GM04503 (cell line): ENCODE measurements at regions not wholly inside any gene's neighbourhood (a gene's known extent, or its start where the extent isn't known, plus 50 kb on each side); places are given as distances from the start of the nearest gene placed in this dataset.
"Not testable (repeated sequence)": the region's sequence is repeated elsewhere in the genome, so short reads cannot be mapped to it uniquely, and the experiment has no call there.

Experiments
- DNase-seq: peaks from one replicate; pipeline ENCODE4 v3.0.0-alpha.2; 2012; ENCODE audit warnings: low read depth

GRCh38 chrX:63179852-63180251, 171.3 kb downstream of the SPIN4 start:
- DNase-seq, result not testable (repeated sequence)

GRCh38 chrX:63176578-63176977, 174.6 kb downstream of the SPIN4 start:
- DNase-seq, result not testable (repeated sequence)

GRCh38 chrX:63173841-63174718, 177.1 kb downstream of the SPIN4 start:
- DNase-seq, result not testable (repeated sequence)

DNA sequence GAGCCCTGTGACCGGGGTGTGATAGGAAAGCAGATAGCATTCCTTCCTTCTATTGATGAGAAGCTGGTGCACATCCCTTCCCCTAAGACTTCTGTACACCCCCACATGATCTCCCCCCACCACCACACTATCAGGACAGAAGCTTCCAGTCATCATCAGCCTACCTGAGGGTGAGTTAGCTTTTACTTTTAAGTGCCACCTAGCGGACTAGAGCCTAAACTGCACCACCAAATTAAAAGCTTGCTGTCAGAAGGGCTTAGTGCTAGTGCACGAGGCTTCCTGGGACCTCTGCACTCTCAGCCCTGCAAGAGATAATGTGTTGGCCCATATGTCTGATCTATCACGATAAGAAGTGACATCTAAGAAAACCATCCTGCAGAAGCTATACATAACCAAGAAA, 181.7 kb downstream of the SPIN4 start:
- DNase-seq, result not testable (repeated sequence)

GRCh38 chrX:63168949-63169348, 182.2 kb downstream of the SPIN4 start:
- DNase-seq, result not testable (repeated sequence)

GRCh38 chrX:63167002-63167401, 184.1 kb downstream of the SPIN4 start:
- DNase-seq, result not testable (repeated sequence)

GRCh38 chrX:63160994-63161393, 190.1 kb downstream of the SPIN4 start:
- DNase-seq, result not testable (repeated sequence)

- DNase-seq, result not testable (repeated sequence)
Observed at GRCh38 chrX:63160340-63160739, 190.8 kb downstream of the SPIN4 start.

- DNase-seq, result not testable (repeated sequence)
Observed at GRCh38 chrX:63145526-63145925, 205.6 kb downstream of the SPIN4 start.

DNA sequence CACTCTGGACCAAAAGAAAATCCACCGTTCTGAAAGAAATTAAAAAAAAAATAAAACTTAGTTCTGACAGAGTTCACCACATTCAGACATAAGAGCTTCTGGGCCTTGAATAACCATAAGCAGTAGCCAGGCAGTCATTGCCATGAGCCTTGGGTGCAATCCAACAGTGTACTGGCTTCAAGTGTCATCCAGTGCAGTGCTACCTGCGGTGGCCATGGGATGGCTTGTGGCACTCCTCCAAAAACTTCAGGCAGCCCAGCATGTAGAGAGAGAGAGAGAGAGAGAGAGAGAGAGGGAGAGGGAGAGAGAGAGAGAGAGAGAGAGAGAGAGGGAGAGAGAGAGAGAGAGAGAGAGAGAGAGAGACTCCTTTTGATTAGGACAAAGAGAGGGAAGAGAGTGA, 208.5 kb downstream of the SPIN4 start:
- DNase-seq, result not testable (repeated sequence)

- DNase-seq, result not testable (repeated sequence)
Observed at GRCh38 chrX:63135859-63136258, 215.3 kb downstream of the SPIN4 start.

DNA sequence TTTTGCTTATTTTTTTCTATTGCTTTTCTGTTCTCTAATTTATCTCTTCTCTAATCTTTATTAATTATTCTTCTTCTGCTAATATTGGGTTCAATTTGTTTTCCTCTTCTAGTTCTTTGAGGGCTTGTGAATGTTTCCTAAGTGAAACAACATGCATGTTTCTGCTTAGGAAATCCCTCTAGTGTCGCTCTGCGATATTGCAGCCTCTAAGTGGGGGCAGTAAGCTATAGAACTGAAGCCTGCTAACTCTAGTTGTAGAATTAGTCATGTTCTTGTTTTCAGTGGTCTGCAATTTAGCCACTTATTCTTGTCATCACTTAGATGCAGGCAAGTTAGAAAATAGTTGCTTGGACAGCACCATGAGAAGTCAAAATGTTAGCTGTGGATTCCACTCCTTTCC, 222.6 kb downstream of the SPIN4 start:
- no peak for DNase-seq

GRCh38 chrX:63115196-63115595, 235.9 kb downstream of the SPIN4 start:
- DNase-seq, result no peak

GRCh38 chrX:63101879-63102620, 249.1 kb downstream of the SPIN4 start:
- no peak for DNase-seq

DNA sequence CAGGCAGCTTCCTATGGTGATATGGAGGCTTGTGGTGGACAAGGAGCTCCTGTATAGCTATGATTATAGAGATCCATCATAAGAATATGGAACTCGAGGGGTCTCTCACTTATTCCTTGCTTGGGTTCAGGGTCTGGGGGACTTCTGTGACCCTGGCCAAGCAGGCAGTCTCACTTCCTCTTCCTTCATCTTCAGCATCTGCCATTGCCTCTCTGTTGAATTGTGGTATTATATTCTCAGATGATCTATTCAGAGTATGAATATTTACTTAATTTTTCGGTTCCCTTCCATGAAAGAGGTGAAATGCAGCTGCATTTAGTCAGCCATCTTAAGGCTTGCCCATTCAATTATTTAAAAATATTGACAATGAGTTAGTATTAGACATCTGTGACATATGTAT, 292.9 kb downstream of the SPIN4 start:
- DNase-seq, result no peak

- no peak for DNase-seq
Observed at GRCh38 chrX:63050225-63050624, 300.9 kb downstream of the SPIN4 start.

DNA sequence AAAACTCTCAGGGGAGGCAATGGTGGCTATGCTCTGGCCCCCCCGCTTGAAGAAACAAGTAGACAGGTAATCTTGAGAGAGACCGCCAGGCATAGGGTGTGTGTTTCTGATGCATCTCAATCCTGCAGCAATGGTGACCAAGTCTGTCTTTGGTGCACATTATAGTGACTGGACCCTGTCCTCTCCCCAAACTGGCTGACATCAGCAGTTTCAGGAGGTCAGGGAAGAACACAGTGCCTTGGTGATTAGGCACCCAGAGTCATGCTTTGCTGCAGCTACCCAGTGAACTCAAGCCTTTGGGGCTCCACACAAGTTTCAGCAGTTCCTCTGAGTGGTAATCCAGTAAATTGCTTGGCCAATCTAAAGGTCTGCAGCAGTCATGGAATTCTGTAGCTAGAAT, 318.3 kb downstream of the SPIN4 start:
- DNase-seq, result no peak

GRCh38 chrX:63013549-63013948, 337.6 kb downstream of the SPIN4 start:
- no peak for DNase-seq

- no peak for DNase-seq
Observed at GRCh38 chrX:63012574-63012973, 338.6 kb downstream of the SPIN4 start.

DNA sequence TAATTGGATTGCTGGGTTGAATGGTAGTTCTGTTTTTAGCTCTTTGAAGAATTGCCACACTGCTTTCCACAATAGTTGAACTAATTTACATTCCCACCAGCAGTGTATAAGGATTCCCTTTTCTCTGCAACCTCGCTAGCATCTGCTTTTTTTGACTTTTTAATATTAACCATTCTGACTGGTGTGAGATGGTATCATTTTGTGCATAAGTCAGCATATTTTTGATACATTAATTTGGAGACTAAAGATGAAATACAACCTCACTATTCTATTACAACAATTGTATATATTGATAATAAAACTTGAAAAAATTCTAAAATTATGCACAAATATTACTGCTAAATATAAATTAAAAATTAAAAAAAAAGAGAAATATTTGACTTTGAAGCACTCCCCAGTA, 350.9 kb downstream of the SPIN4 start:
- DNase-seq, result not testable (repeated sequence)
